Caki2 (cell line): ENCODE measurements at regions not wholly inside any gene's neighbourhood (a gene's known extent, or its start where the extent isn't known, plus 50 kb on each side); places are given as distances from the start of the nearest gene placed in this dataset.

ENCODE experiments used
- DNase-seq: peaks from one replicate; pipeline ENCODE4 v3.0.0-alpha.2; 2015; ENCODE audit warnings: low read depth
- in situ Hi-C: cut with HindIII; loops from 2 replicates; pipeline ENCODE4 v1.10.0; 2016; ENCODE audit warnings: low sequenced_read_pairs, low pct_unique_long_range_greater_than_20kb, mixed read lengths

GRCh38 chr14:42814817-42815216 is 1208.1 kb downstream of the LRFN5 start:
- in situ Hi-C loops, result no loop called here
- no peak for DNase-seq

GRCh38 chr14:42806909-42807315 is 1200.2 kb downstream of the LRFN5 start:
- DNase-seq, result peak; percentile 1
- in situ Hi-C loops, result no loop called here

- in situ Hi-C loops, result no loop called here
- no peak for DNase-seq
Observed at GRCh38 chr14:42804141-42804540, 1197.5 kb downstream of the LRFN5 start.

GRCh38 chr14:42802346-42802745 is 1195.7 kb downstream of the LRFN5 start:
- no peak for DNase-seq
- in situ Hi-C loops, result no loop called here

GRCh38 chr14:42792166-42792565 is 1185.5 kb downstream of the LRFN5 start:
- in situ Hi-C loops, result no loop called here
- DNase-seq, result no peak

GRCh38 chr14:42782754-42783153 is 1176.1 kb downstream of the LRFN5 start:
- DNase-seq, result no peak
- in situ Hi-C loops, result no loop called here

GRCh38 chr14:42778984-42779383 is 1172.3 kb downstream of the LRFN5 start:
- no peak for DNase-seq

GRCh38 chr14:42750771-42751170 is 1144.1 kb downstream of the LRFN5 start:
- no peak for DNase-seq
- in situ Hi-C loops, result no loop called here

More at GRCh38 chr14:42778984-42779383, 1172.3 kb downstream of the LRFN5 start:
- in situ Hi-C loops, result no loop called here

GRCh38 chr14:42742084-42742483 is 1135.4 kb downstream of the LRFN5 start:
- no peak for DNase-seq

GRCh38 chr14:42736408-42736807 is 1129.7 kb downstream of the LRFN5 start:
- in situ Hi-C loops, result no loop called here
- no peak for DNase-seq

More at GRCh38 chr14:42742084-42742483, 1135.4 kb downstream of the LRFN5 start:
- in situ Hi-C loops, result no loop called here

- in situ Hi-C loops, result no loop called here
- DNase-seq, result no peak
Observed at GRCh38 chr14:42734041-42734440, 1127.4 kb downstream of the LRFN5 start.

GRCh38 chr14:42732005-42732404 is 1125.3 kb downstream of the LRFN5 start:
- no peak for DNase-seq
- in situ Hi-C loops, result no loop called here

GRCh38 chr14:42731480-42731879 is 1124.8 kb downstream of the LRFN5 start:
- in situ Hi-C loops, result no loop called here
- no peak for DNase-seq

GRCh38 chr14:42729681-42730080 is 1123.0 kb downstream of the LRFN5 start:
- no peak for DNase-seq
- in situ Hi-C loops, result no loop called here

- in situ Hi-C loops, result no loop called here
- DNase-seq, result no peak
Observed at GRCh38 chr14:42719391-42719790, 1112.7 kb downstream of the LRFN5 start.

GRCh38 chr14:42715316-42715715 is 1108.6 kb downstream of the LRFN5 start:
- DNase-seq, result peak; percentile 0
- in situ Hi-C loops, result no loop called here

- DNase-seq, result no peak
- in situ Hi-C loops, result no loop called here
Observed at GRCh38 chr14:42710071-42710470, 1103.4 kb downstream of the LRFN5 start.

- in situ Hi-C loops, result no loop called here
- DNase-seq, result no peak
Observed at GRCh38 chr14:42703501-42703900, 1096.8 kb downstream of the LRFN5 start.

- in situ Hi-C loops, result no loop called here
- no peak for DNase-seq
Observed at GRCh38 chr14:42687421-42687820, 1080.7 kb downstream of the LRFN5 start.

- no peak for DNase-seq
- in situ Hi-C loops, result no loop called here
Observed at GRCh38 chr14:42683707-42684106, 1077.0 kb downstream of the LRFN5 start.

- in situ Hi-C loops, result no loop called here
- no peak for DNase-seq
Observed at GRCh38 chr14:42676636-42677035, 1070.0 kb downstream of the LRFN5 start.
